ENCODE measurements at regions not wholly inside any gene's neighbourhood (a gene's known extent, or its start where the extent isn't known, plus 50 kb on each side); places are given as distances from the start of the nearest gene placed in this dataset.

- Histone ChIP-seq H3K36me3 (no peaks in the 10 kb centered on the region), H3K27me3 (no peaks in the 10 kb centered on the region), H3K4me3 (no peak overlapping the region), H3K9me3 (peaks cover 0 to 6% of the 10 kb centered on the region in 2 donors), H3K27ac (no peak overlapping the region), H3K4me1 (peaks cover 0 to 13% (median 0%) of the 10 kb centered on the region in 4 donors)
- no peak for DNase-seq
- intact Hi-C loops (cut with DNase I; ENCODE audit: low total_unique reads) (no loop called here), in situ Hi-C loops (cut with MboI; ENCODE audit: low pct_ligation_motif_present in 1 of 4, low pct_unique_long_range_greater_than_20kb in 1 of 4, low sequenced_read_pairs in 3 of 4) (no loop called here)
- TF ChIP-seq EP300 (IDR thresholded peaks at IDR 0.05; ENCODE audit: low read depth): no peak
- TF ChIP-seq CTCF (IDR thresholded peaks at IDR 0.05): no peak
- TF ChIP-seq POLR2AphosphoS5 (IDR thresholded peaks at IDR 0.05): no peak
- no peak for TF ChIP-seq POLR2A (IDR thresholded peaks at IDR 0.05)
- WGBS, 2 donors (ENCODE audit: low coverage in 1 of 2): 29 to 36% methylated on average over 2 of the region's 2 CpGs
Observed at GRCh38 chr2:181152701-181153100, 172.3 kb downstream of the UBE2E3 start.

GRCh38 chr2:181153886-181154285 lies 173.5 kb downstream of the UBE2E3 start:
- H3K27ac ChIP-seq: no peak overlapping the region

GRCh38 chr2:181157326-181157725 lies 176.9 kb downstream of the UBE2E3 start:
- Histone ChIP-seq H3K4me3 (no peak overlapping the region), H3K27ac (no peak overlapping the region), H3K27me3 (no peaks in the 10 kb centered on the region), H3K9me3 (peaks cover 0 to 6% of the 10 kb centered on the region in 2 donors), H3K4me1 (peaks cover 0 to 7% (median 0%) of the 10 kb centered on the region in 4 donors), H3K36me3 (no peaks in the 10 kb centered on the region)
- no peak for DNase-seq
- intact Hi-C loops (cut with DNase I; ENCODE audit: low total_unique reads) (no loop called here), in situ Hi-C loops (cut with MboI; ENCODE audit: low pct_ligation_motif_present in 1 of 4, low pct_unique_long_range_greater_than_20kb in 1 of 4, low sequenced_read_pairs in 3 of 4) (no loop called here)
- no peak for TF ChIP-seq EP300 (IDR thresholded peaks at IDR 0.05; ENCODE audit: low read depth)
- TF ChIP-seq CTCF (IDR thresholded peaks at IDR 0.05): no peak
- TF ChIP-seq POLR2AphosphoS5 (IDR thresholded peaks at IDR 0.05): no peak
- TF ChIP-seq POLR2A (IDR thresholded peaks at IDR 0.05): no peak
- WGBS, 2 donors (ENCODE audit: low coverage in 1 of 2): 74 to 90% methylated on average over 1 to 4 of the region's 4 CpGs

More at GRCh38 chr2:181153886-181154285, 173.5 kb downstream of the UBE2E3 start:
- in situ Hi-C loops (cut with MboI; ENCODE audit: low pct_ligation_motif_present in 1 of 4, low pct_unique_long_range_greater_than_20kb in 1 of 4, low sequenced_read_pairs in 3 of 4) (no loop called here), intact Hi-C loops (cut with DNase I; ENCODE audit: low total_unique reads) (no loop called here)
- H3K27me3 ChIP-seq: no peaks in the 10 kb centered on the region
- peaks cover 0 to 6% of the 10 kb centered on the region in 2 donors for H3K9me3 ChIP-seq
- TF ChIP-seq EP300 (IDR thresholded peaks at IDR 0.05; ENCODE audit: low read depth): no peak
- no peak for TF ChIP-seq CTCF (IDR thresholded peaks at IDR 0.05)
- no peak for TF ChIP-seq POLR2AphosphoS5 (IDR thresholded peaks at IDR 0.05)
- TF ChIP-seq POLR2A (IDR thresholded peaks at IDR 0.05): no peak
- no peaks in the 10 kb centered on the region for H3K36me3 ChIP-seq
- no peak overlapping the region for H3K4me3 ChIP-seq
- H3K4me1 ChIP-seq: peaks cover 0 to 13% (median 0%) of the 10 kb centered on the region in 4 donors
- 74 to 75% methylated on average over 1 of the region's 1 CpG for WGBS, 2 donors (ENCODE audit: low coverage in 1 of 2)
- no peak for DNase-seq

GRCh38 chr2:181158427-181158826 lies 178.0 kb downstream of the UBE2E3 start:
- Histone ChIP-seq H3K4me1 (no peaks in the 10 kb centered on the region), H3K4me3 (no peak overlapping the region), H3K27ac (no peak overlapping the region), H3K9me3 (peaks cover 0 to 6% of the 10 kb centered on the region in 2 donors), H3K36me3 (no peaks in the 10 kb centered on the region), H3K27me3 (no peaks in the 10 kb centered on the region)
- WGBS, 2 donors (ENCODE audit: low coverage in 1 of 2): 58 to 63% methylated on average over 1 of the region's 1 CpG
- intact Hi-C loops (cut with DNase I; ENCODE audit: low total_unique reads): no loop called here
- in situ Hi-C loops (cut with MboI; ENCODE audit: low pct_ligation_motif_present in 1 of 4, low pct_unique_long_range_greater_than_20kb in 1 of 4, low sequenced_read_pairs in 3 of 4): no loop called here
- DNase-seq: no peak
- TF ChIP-seq POLR2AphosphoS5 (IDR thresholded peaks at IDR 0.05) (no peak), POLR2A (IDR thresholded peaks at IDR 0.05) (no peak), CTCF (IDR thresholded peaks at IDR 0.05) (no peak), EP300 (IDR thresholded peaks at IDR 0.05; ENCODE audit: low read depth) (no peak)
